NCI-H1436 treated with DMSO at 0.1 percent for 48 hours (cell line): ENCODE measurements at regions not wholly inside any gene's neighbourhood (a gene's known extent, or its start where the extent isn't known, plus 50 kb on each side); places are given as distances from the start of the nearest gene placed in this dataset.
"Not testable (repeated sequence)": the region's sequence is repeated elsewhere in the genome, so short reads cannot be mapped to it uniquely, and the experiment has no call there.

Experiments
- DNase-seq: peaks from one replicate; lab custom pipeline; 2025; lab: John Stamatoyannopoulos, UW

DNA sequence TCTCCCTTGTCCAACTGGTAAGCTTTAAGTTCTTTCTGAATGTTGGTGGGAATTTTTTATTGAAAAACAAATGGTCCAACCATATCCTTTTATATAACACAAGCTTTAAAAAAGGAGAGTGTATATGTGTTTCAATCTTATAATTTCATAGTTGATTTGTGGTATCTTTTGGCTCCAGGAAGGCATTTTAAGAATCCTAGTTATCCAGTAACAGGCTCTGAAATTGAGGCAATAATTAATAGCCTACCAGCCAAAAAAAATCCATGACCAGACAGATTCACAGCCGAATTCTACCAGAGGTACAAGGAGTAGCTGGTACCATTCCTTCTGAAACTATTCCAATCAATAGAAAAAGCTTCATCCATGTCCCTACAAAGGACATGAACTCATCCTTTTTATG, 141.6 kb downstream of the FZD1 start:
- DNase-seq: not testable (repeated sequence)

DNA sequence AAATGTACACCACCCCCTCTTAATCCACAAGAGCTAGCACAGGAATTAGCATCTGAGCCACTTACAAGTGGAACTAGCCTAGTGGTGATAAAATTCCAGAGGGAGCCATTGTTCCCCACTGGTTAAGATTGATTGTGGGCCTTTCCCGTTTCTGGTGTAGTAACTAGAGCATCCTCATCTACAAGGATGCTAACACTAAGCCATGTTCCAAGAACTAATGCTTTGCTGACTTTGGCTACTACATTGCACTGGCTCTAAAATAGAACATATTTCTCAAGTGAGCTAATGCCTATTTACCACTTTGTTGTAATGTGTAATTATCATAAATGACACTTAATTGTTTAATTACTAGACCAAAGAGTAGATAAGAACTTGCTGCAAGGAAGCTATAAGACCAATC, 143.7 kb downstream of the FZD1 start:
- DNase-seq: no peak

DNA sequence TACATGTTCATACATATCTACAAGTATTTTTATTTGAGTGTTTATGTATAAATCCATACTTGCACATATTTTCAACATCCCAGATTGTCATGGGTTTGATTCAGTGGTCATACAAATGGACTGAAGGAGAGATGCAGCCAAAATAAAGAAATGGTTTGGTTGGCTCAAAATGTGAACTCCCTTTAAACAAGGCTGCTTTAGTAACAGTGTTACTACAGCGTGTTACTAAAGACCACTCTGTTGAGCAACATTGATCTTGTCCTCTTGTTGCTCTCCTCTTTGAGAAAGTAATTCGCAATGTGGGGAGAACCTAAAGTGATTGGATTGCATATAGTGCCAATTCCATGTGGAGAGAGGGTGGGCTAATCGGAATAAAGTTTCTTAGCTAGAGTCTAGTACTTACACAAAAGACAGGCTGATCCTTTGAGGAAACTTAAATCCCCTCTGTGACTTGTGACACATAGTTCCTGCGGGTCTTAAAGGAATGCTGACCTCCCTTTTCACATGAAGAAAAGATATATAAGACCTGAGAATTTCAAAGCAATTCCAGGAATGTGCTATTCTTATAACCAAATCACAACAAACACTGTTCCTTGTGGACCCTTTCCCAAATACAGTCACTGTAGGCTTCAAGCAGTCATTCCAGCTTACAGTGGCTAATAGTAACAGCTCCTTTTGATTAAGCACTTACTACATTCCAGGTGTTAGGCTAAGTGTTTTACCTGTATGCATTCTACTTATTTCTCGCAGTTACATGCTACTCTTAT, 144.3 kb downstream of the FZD1 start:
- no peak for DNase-seq

DNA sequence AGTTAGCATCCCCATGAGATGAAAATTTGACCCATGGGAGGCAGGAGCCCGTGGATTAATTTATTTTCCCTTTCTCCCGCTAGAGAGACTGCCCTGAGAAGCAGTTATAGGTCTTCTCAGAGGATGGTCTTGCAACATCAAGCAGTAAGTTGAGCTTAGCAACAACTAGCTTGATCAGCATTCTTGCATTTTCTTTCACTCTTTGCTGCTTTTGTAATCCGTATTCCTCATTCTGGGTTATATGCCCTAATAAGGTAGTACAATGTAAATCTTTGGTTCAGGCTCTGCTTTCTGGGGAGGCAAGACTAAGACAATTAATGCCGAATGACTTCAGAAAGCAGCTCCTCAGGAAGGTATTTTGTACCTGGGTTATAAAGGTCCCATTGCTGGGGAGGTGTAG, 146.8 kb downstream of the FZD1 start:
- no peak for DNase-seq

DNA sequence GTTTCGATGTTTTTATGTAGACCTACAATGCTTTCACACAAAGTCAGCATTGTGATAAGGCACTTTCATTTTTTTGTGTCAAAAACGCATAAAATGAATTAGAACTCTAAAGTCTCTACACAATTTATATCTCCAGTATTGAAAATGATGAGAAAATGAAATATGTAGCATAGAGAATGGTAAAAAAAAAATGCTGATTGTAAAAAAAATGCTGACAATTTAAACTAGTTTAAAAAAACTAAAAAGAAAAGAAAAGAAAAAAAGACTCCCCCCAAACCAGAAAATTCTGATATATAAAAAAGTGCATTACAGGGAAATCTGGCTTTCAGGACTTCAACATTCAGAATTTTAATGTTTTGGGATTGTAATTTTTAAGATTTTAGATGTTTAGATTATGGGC, 148.1 kb downstream of the FZD1 start:
- DNase-seq: no peak

DNA sequence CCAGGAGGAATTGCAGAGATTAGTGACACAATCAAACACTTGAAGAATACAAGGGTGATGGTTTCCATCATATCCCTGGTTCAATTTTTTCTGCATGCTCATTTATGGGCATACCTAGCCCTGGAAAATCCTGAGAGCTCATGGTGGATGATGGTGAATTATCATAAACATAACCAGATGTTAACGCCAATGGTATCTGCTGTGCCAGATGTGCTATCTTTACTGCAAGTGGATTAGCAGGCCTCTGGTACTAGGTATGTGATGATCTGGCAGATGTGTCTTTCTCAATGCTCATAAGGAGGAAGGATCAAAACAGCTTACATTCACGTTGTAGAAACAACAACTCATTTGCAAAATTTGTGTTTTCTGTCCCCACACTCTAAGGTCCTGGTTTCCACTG, 150.5 kb downstream of the FZD1 start:
- DNase-seq: no peak

DNA sequence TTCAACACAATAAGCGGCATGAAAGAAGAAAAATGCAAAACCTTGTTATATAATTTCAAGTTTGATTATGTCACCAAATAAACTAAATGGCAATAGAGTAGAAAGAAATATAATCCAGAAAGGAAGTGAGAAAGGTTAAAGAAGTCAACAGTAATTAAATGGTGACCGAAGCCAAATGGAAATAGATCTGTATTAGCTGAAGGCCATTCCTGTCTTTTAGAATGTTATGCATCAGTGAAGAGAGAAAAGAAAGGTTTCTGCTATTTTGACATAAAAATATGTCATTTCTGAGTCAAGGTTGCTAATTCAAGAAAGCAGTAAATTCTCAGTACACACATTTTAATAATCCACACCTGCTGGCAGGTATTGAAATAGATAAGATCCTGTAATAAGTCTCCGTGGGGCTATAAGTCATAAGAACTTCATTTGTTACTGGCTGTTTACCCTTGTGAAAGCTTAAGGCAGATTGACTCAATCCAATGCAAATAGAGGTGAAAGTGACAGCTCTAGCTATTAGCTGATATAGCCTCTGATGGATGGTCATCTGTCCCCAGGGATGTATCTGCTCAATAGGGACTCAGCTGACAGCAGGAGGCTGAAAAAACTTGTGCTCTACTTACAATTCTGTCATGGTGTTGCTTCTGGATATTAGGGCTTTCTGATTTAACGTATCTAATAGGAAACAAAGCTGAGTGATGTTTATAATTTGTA, 152.1 kb downstream of the FZD1 start:
- no peak for DNase-seq

DNA sequence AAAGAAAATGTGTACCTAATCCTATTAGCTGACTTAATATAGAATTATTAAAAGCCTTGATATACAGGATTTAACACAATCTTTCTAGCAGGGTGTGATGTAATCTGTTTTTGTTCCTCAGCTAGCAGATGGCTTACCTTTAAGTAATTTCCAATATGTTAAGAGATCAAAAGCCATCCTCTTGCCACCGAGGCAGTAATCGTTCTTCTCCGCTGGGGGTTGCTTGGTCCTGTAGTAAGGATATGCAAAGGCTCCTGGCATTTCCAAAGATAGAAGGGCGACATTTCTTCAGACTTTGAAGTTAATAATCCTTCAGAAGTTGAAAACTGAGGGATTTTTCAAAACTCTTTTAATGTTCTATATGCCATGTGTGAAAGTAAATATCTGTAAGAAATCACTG, 156.4 kb downstream of the FZD1 start:
- no peak for DNase-seq

DNA sequence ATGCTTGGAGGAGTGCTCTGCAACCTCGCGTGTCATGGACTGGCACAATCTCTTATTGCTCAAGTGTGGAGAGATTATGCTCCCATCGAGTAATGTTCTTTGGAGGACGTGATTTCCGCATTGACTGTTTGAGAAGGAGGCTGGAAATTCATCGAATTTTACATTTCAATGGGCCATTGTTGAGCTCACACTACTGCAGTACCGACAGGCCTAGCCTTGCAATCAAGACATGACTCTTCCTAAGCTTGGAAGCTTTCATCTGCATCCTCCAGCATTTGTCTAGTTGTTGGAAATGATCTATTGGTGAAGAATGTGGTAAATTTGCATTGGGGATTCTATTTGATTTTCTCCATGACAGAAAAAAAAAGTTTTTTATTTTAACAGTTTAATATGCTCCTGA, 156.8 kb downstream of the FZD1 start:
- DNase-seq: no peak

DNA sequence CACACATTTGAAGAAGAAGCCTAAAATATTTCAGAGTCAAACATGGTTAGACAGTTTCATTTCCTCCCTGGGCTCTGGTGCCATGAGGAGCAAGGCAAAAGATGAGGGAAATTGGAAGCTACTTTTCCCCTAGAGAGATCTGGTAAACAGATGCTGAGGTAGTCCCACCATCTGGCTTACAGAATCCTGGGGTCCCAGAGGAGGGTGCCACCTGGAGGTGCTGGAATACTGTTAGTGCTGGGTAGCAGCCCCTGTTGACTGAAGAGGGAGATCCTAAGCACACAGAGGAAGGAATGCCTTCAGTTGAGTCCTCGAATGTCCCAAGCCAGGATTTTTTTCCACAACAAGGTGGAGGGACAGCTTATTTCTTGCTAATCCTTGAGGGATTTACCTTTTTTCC, 160.1 kb downstream of the FZD1 start:
- no peak for DNase-seq

DNA sequence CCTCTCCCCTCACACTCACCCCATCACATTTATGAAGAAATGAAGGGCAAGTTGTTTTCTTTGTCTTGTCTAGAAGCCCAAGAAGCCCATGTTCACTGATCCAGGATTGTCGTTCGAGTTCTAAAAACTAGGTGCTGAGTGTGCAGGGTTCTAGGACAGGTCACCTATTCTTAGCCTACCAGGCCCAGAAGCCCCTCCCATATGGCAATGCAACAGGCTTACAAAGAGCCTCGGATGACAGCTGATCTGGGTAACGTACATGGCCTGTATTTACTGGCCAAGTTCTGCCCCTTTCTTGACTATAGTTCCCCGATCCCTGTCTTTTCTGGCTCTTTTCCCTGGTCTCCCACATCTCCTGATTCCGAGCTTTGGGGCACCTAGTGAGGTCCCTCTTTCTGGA, 160.9 kb downstream of the FZD1 start:
- no peak for DNase-seq

DNA sequence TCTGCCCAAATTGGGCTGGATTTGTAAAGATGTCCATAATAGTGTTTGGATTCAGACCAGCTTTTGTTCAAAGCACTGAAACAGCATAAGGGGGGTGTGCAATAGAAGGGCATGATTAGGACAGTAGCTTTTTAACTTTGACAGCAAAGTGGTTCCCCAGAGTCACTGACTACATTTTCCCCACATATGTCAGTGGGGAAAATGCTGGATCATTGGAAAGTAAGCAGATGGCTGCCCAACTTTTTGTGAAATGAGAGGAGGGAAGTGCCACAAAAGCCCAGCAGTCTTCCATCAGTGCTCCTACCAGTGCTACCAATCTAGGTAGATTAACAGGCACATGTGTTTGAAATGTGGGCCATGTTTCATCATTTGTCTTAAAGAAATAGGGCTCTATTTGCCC, 162.8 kb downstream of the FZD1 start:
- no peak for DNase-seq

DNA sequence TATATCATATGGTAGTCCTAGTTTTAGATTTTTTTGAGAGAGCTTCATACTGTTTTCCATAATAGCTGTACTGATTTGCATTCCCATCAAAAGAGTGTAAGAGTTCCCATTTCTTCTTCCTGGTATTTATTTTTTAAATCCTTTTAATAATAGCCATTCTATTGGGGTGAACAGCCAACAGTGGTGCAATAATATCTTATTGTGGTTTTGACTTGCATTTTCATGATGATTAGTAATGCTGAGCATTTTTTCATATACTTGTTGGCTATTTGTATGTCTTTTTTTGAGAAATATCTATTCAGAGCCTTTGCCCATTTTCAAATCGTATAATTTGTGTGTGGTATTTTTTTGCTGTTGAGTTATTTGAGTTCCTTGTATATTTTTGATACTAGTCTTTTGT, 167.4 kb downstream of the FZD1 start:
- DNase-seq: no peak

DNA sequence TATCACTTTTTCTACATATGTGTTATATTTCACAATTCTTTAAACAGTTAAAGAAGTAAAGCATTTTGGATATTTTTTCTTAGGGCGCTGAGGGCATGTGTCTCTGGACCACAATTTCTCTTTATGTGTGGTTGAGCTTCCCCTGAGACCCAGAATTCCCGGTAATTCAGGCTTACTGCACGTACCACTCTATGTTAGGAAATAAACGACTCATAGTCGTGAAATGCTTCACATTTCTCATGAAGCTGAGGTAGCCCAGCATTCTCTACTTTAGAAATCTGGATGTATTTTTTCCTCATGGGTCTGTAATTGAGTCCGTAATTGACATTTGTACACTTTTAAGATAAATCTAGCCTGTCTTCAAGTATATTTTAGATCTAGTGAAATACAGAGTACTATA, 170.6 kb downstream of the FZD1 start:
- no peak for DNase-seq

DNA sequence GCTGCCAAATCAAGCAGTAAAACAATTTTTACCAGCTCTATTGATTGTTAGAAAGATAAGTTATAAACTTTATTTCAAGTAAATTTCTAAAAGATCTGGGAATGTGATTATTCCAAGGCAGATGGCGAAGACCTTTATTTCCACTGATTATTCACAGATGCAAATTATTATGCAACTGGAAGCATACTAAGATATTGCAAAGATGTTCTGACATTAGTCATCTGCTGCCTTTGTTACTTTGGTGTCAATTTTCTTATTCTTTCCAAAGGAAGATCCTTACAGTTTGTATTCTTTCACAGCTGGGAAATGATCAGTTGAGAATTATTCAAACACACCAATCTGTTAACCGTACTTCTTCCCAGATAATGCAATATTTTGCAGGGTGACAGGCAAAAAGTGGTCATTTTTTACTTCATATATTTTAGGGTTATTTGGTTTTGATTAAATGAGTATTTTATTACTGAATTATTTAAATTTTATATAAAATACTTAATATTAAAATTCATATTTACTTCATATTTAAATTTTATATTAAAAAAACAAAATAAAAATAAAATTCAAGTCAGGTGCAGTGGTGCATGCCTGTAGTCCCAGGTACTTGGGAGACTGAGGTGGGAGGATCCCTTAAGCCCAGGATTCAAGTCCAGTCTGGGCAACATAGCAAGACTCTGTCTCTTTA, 171.3 kb downstream of the FZD1 start:
- DNase-seq: no peak

DNA sequence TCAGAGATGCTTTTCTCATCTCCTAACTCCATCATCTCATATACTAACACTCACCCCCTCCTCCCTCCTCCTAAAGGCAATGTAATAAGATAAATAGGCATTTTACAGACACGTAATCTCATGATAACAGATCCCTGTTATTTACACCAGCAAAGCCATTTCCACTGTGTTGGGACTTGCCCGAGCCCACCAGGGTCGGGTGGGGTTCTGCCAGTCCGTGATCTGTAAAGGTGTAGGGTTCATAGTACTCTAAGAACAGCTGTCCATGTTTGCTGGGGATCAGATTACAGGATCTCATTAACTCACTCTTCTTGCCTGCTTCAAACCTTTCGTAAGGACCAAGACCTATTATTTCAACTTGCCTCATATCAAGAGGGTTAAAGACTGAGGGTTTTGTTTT, 172.4 kb downstream of the FZD1 start:
- peak; percentile 96 for DNase-seq

DNA sequence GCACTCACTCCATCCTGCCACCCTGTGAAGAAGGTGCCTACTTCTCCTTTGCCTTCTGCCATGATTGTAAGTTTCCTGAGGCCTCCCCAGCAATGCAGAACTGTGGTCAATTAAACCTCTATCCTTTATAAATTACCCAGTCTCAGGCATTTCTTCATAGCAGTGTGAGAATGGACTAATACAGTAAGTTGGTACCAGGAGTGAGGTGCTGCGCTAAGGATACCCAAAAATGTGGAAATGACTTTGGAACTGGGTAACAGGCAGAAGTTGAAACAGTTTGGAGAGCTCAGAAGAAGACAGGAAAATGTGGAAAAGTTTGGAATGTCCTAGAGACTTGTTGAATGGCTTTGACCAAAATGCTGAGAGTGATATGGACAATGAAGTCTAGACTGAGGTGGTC, 176.0 kb downstream of the FZD1 start:
- not testable (repeated sequence) for DNase-seq

DNA sequence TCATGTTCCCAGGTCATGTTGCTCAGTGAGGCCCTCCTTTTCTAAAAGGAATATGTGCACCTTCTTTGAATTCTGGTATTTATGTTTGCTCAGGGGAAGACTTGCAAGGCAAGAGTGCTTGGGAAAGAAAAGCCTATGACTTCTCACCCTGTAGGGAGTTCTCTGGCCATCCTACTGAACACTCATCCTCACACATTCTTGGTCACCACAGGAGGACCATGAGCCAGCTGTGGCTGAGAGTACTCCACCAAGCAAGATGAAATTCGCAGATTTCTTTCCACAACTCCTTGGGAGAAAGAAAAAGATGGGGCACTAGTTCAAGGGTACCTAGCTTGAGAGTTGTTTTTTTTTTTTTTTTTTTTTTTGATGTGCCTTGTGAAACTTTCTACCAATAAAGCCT, 179.6 kb downstream of the FZD1 start:
- DNase-seq: no peak

DNA sequence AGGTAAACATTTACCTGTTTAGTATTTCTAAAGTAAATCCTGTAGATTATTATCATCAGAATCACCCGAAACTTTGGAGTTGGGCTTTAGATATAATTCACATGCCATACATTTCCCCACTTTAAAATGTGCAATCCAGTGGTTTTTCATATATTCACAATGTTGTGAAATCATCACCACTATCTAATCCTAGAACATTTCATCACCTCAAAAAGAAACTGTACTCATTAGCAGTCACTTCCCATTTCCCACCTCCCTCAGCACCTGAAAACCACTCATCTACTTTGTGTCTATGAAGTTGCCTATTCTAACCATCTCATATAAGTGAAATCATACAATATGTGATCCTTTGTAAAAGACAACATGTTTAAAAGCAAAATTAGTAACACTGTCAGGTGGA, 182.6 kb downstream of the FZD1 start:
- DNase-seq: no peak

DNA sequence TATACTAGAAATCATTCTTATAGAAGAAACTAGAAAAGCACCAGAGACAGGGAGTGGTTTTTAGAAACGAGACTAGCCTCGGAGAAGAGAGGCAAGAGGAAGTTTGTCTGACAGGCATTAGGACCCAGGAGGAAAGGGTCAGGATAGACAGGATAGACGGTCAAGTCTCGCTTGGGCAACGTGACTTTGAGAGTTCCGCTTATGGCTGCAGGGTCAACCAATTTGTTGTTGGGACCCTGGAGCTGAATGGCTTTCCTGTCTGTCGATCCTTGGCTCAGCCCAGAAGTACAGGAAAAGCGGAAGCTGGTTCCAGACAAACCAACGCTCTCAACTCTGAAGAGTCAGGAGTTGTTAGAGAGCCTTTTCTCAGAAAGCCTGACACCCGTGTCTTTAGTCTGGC, 191.2 kb downstream of the FZD1 start:
- no peak for DNase-seq

DNA sequence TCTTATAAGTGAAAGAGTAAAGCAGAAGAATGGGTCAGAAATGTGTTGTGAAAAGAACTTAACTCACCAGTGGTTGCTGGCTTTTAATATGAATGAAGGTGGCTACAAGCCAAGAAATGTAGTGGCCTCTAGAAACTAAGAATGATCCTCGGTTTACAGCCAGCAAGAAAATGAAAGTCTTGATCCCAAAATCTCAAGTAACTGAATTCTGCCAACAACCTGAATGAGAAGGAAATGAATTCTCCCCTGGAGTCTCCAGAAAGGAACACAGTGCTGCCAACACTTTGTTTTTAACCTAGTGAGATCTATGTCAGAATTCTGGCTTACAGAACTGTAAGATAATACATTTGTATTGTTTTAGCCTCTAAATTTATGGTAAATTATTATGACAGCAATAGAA, 193.0 kb downstream of the FZD1 start:
- DNase-seq: no peak

DNA sequence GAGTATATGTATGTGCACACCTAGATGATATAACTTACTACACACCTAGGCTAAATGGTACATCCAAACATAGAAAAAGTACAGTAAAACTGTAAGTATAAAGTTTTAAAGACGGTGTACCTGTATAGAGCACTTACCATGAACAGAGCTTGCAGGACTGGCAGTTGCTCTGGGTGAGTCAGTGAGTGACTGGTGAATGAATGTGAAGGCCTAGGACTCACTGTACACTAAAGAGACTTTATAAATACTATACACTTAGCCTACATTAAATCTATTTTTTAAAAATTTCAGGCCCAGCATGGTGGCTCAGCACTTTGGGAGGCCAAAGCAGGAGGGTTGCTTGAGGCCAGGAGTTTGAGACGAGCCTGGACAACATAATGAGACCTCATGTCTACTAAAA, 195.3 kb downstream of the FZD1 start:
- DNase-seq: no peak

DNA sequence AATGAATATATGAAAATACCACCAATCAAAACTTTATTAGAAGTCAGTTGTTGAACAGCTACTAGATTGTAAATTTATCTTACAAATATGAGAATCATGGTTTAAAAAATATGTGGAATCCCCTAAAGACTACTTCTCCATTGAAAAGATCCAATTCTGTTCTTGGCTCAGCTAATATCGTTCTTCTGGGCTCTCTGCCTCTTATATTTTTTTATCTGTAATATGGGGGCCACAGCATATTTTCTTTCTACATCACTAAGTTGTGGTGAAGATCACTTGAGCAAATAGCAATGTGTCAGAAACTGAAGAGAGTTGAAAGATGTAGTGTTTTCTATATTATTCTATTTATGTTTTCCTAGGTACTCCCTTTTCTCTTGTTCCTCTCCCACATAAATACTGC, 198.1 kb downstream of the FZD1 start:
- no peak for DNase-seq
